Large intestine (tissue), 3 donors: ENCODE measurements at regions not wholly inside any gene's neighbourhood (a gene's known extent, or its start where the extent isn't known, plus 50 kb on each side); places are given as distances from the start of the nearest gene placed in this dataset.

Experiments
- DNase-seq, 2 donors: peaks; one replicate each; pipeline versions ENCODE4 v3.0.0 to v3.0.0-alpha.2; 2013
- H3K27ac ChIP-seq: one replicate; pipeline ENCODE4 v1.5.1; 2013; ENCODE audit warnings: low read length
- H3K27me3 ChIP-seq: 2 replicates; pipeline ENCODE4 v1.6.1; 2013; ENCODE audit warnings: low read length; ENCODE audit not compliant: control insufficient read depth, insufficient read depth
- H3K36me3 ChIP-seq: 2 replicates; pipeline ENCODE4 v1.6.1; 2013; ENCODE audit warnings: low read length; ENCODE audit not compliant: control insufficient read depth, insufficient read depth
- H3K4me1 ChIP-seq: one replicate; pipeline ENCODE4 v1.6.1; 2013; ENCODE audit warnings: low read length; ENCODE audit not compliant: control insufficient read depth, insufficient read depth
- H3K4me3 ChIP-seq: one replicate; pipeline ENCODE4 v1.5.1; 2013; ENCODE audit warnings: low read length
- H3K9me3 ChIP-seq: one replicate; pipeline ENCODE4 v1.6.1; 2013; ENCODE audit warnings: mild to moderate bottlenecking, low read depth, low read length, moderate library complexity; ENCODE audit not compliant: control insufficient read depth
- WGBS: methylation state at CpG from one replicate; pipeline ENCODE4 v1.1.5; 2013; ENCODE audit warnings: low lambda C conversion rate; ENCODE audit not compliant: insufficient coverage; 5-methylcytosine and 5-hydroxymethylcytosine counted together

GRCh38 chr2:186319105-186319504 is 167.0 kb upstream of the ZC3H15 start:
- DNase-seq, result no peak
- peaks cover 15% of the 10 kb centered on the region for H3K9me3 ChIP-seq
- 90% methylated on average over 2 of the region's 2 CpGs for WGBS
- H3K4me3 ChIP-seq, result no peak overlapping the region
- H3K27ac ChIP-seq, result no peak overlapping the region
- no peaks in the 10 kb centered on the region for H3K36me3 ChIP-seq
- no peaks in the 10 kb centered on the region for H3K4me1 ChIP-seq
- H3K27me3 ChIP-seq, result no peaks in the 10 kb centered on the region

- no peaks in the 10 kb centered on the region for H3K27me3 ChIP-seq
- 100% methylated on average over 1 of the region's 2 CpGs for WGBS
- H3K36me3 ChIP-seq, result no peaks in the 10 kb centered on the region
- no peak overlapping the region for H3K4me3 ChIP-seq
- H3K9me3 ChIP-seq, result peaks cover 3% of the 10 kb centered on the region
- no peak for DNase-seq
- H3K4me1 ChIP-seq, result no peaks in the 10 kb centered on the region
- H3K27ac ChIP-seq, result no peak overlapping the region
Observed at GRCh38 chr2:186325827-186326535, 160.1 kb upstream of the ZC3H15 start.

GRCh38 chr2:186327251-186327868 is 158.7 kb upstream of the ZC3H15 start:
- DNase-seq, result no peak
- 64% methylated on average over 2 of the region's 3 CpGs for WGBS
- H3K4me3 ChIP-seq, result no peak overlapping the region
- H3K9me3 ChIP-seq, result peaks cover 3% of the 10 kb centered on the region
- H3K4me1 ChIP-seq, result no peaks in the 10 kb centered on the region
- no peaks in the 10 kb centered on the region for H3K27me3 ChIP-seq
- H3K36me3 ChIP-seq, result no peaks in the 10 kb centered on the region
- no peak overlapping the region for H3K27ac ChIP-seq

GRCh38 chr2:186328838-186329237 is 157.2 kb upstream of the ZC3H15 start:
- H3K4me3 ChIP-seq, result no peak overlapping the region
- H3K9me3 ChIP-seq, result peaks cover 3% of the 10 kb centered on the region
- no peaks in the 10 kb centered on the region for H3K4me1 ChIP-seq
- no peaks in the 10 kb centered on the region for H3K27me3 ChIP-seq
- DNase-seq, result no peak
- H3K27ac ChIP-seq, result no peak overlapping the region
- H3K36me3 ChIP-seq, result no peaks in the 10 kb centered on the region

- H3K4me3 ChIP-seq, result no peak overlapping the region
- H3K36me3 ChIP-seq, result no peaks in the 10 kb centered on the region
- no peaks in the 10 kb centered on the region for H3K4me1 ChIP-seq
- H3K27ac ChIP-seq, result peak overlapping the region; percentile 29
- H3K9me3 ChIP-seq, result no peaks in the 10 kb centered on the region
- 86% methylated on average over 1 of the region's 1 CpG for WGBS
- peak in 1 of 2 donors; percentile 8 for DNase-seq
- H3K27me3 ChIP-seq, result no peaks in the 10 kb centered on the region
Observed at GRCh38 chr2:186330050-186330449, 156.0 kb upstream of the ZC3H15 start.

GRCh38 chr2:186339716-186340115 is 146.3 kb upstream of the ZC3H15 start:
- Histone ChIP-seq H3K36me3 (no peaks in the 10 kb centered on the region), H3K4me3 (no peak overlapping the region), H3K27ac (no peak overlapping the region), H3K27me3 (no peaks in the 10 kb centered on the region), H3K9me3 (no peaks in the 10 kb centered on the region), H3K4me1 (no peaks in the 10 kb centered on the region)
- 100% methylated on average over 1 of the region's 1 CpG for WGBS
- DNase-seq, result no peak

GRCh38 chr2:186342029-186342428 is 144.0 kb upstream of the ZC3H15 start:
- Histone ChIP-seq H3K4me1 (no peaks in the 10 kb centered on the region), H3K27me3 (no peaks in the 10 kb centered on the region), H3K36me3 (no peaks in the 10 kb centered on the region), H3K4me3 (no peak overlapping the region), H3K27ac (no peak overlapping the region), H3K9me3 (no peaks in the 10 kb centered on the region)
- no peak for DNase-seq
- 100% methylated on average over 1 of the region's 1 CpG for WGBS

GRCh38 chr2:186345745-186346144 is 140.3 kb upstream of the ZC3H15 start:
- no peaks in the 10 kb centered on the region for H3K4me1 ChIP-seq
- WGBS, result 100% methylated on average over 1 of the region's 5 CpGs
- H3K9me3 ChIP-seq, result no peaks in the 10 kb centered on the region
- no peaks in the 10 kb centered on the region for H3K27me3 ChIP-seq
- no peak for DNase-seq
- H3K27ac ChIP-seq, result no peak overlapping the region
- no peaks in the 10 kb centered on the region for H3K36me3 ChIP-seq
- no peak overlapping the region for H3K4me3 ChIP-seq

GRCh38 chr2:186346216-186346615 is 139.8 kb upstream of the ZC3H15 start:
- no peaks in the 10 kb centered on the region for H3K27me3 ChIP-seq
- DNase-seq, result no peak
- no peaks in the 10 kb centered on the region for H3K4me1 ChIP-seq
- H3K4me3 ChIP-seq, result no peak overlapping the region
- no peaks in the 10 kb centered on the region for H3K36me3 ChIP-seq
- H3K27ac ChIP-seq, result no peak overlapping the region
- no peaks in the 10 kb centered on the region for H3K9me3 ChIP-seq

- Histone ChIP-seq H3K36me3 (no peaks in the 10 kb centered on the region), H3K27ac (no peak overlapping the region), H3K4me3 (no peak overlapping the region), H3K4me1 (no peaks in the 10 kb centered on the region), H3K9me3 (no peaks in the 10 kb centered on the region), H3K27me3 (no peaks in the 10 kb centered on the region)
- DNase-seq, result peak in 1 of 2 donors; percentile 7
Observed at GRCh38 chr2:186347472-186347871, 138.6 kb upstream of the ZC3H15 start.

- Histone ChIP-seq H3K36me3 (no peaks in the 10 kb centered on the region), H3K27ac (no peak overlapping the region), H3K4me1 (no peaks in the 10 kb centered on the region), H3K27me3 (no peaks in the 10 kb centered on the region), H3K9me3 (no peaks in the 10 kb centered on the region), H3K4me3 (no peak overlapping the region)
- WGBS, result no CpG with 5 or more reads among the region's 1 CpG
- DNase-seq, result peak in 1 of 2 donors; percentile 7
Observed at GRCh38 chr2:186348200-186348599, 137.9 kb upstream of the ZC3H15 start.
